Ectodermal cell (in vitro differentiated cells): ENCODE measurements at regions not wholly inside any gene's neighbourhood (a gene's known extent, or its start where the extent isn't known, plus 50 kb on each side); places are given as distances from the start of the nearest gene placed in this dataset.
"Not testable (repeated sequence)": the region's sequence is repeated elsewhere in the genome, so short reads cannot be mapped to it uniquely, and the experiment has no call there.

Experiments used
- H3K27ac ChIP-seq: 2 replicates; pipeline ENCODE4 v1.7.0; 2013; ENCODE audit warnings: mild to moderate bottlenecking, low read depth, low read length; ENCODE audit not compliant: insufficient read depth, poor library complexity, severe bottlenecking
- H3K27me3 ChIP-seq: 2 replicates; pipeline ENCODE4 v1.7.0; 2013; ENCODE audit warnings: mild to moderate bottlenecking, low read length; ENCODE audit not compliant: insufficient read depth, control insufficient read depth, poor library complexity, severe bottlenecking
- H3K36me3 ChIP-seq: one replicate; pipeline ENCODE4 v1.7.0; 2013; ENCODE audit warnings: low read length; ENCODE audit not compliant: control insufficient read depth, insufficient read depth
- H3K4me1 ChIP-seq: one replicate; pipeline ENCODE4 v1.7.0; 2013; ENCODE audit warnings: low read length; ENCODE audit not compliant: control insufficient read depth, insufficient read depth
- H3K4me3 ChIP-seq: 2 replicates; pipeline ENCODE4 v1.7.0; 2013; ENCODE audit warnings: low read depth, low read length, control low read depth; ENCODE audit not compliant: insufficient read depth
- H3K9me3 ChIP-seq: 2 replicates; pipeline ENCODE4 v1.7.0; 2013; ENCODE audit warnings: mild to moderate bottlenecking, low read length, moderate library complexity; ENCODE audit not compliant: control insufficient read depth
- WGBS, 2 experiments: methylation state at CpG; one replicate each; pipeline ENCODE4 v1.1.7; 2013; ENCODE audit warnings: missing lambda C conversion rate in 2 of 2; 5-methylcytosine and 5-hydroxymethylcytosine counted together

- H3K36me3 ChIP-seq, H3K27me3 ChIP-seq, H3K4me3 ChIP-seq, H3K9me3 ChIP-seq, H3K27ac ChIP-seq, H3K4me1 ChIP-seq: not testable (repeated sequence)
- 93 to 94% methylated on average over 3 of the region's 3 CpGs for WGBS, 2 experiments
These were observed 265.4 kb upstream of the AGAP1 start for GRCh38 chr2:235228422-235228821.

- H3K27ac ChIP-seq: no peak overlapping the region
- H3K9me3 ChIP-seq: no peaks in the 10 kb centered on the region
- no peak overlapping the region for H3K4me3 ChIP-seq
- H3K27me3 ChIP-seq: no peaks in the 10 kb centered on the region
- H3K36me3 ChIP-seq: no peaks in the 10 kb centered on the region
- WGBS, 2 experiments: 90 to 92% methylated on average over 3 of the region's 3 CpGs
- H3K4me1 ChIP-seq: no peaks in the 10 kb centered on the region
These were observed 264.6 kb upstream of the AGAP1 start for GRCh38 chr2:235229236-235229635.

GRCh38 chr2:235230821-235231601 lies 262.8 kb upstream of the AGAP1 start:
- no peaks in the 10 kb centered on the region for H3K36me3 ChIP-seq
- no peak overlapping the region for H3K4me3 ChIP-seq
- no peak overlapping the region for H3K27ac ChIP-seq
- no peaks in the 10 kb centered on the region for H3K9me3 ChIP-seq
- 92 to 96% methylated on average over 6 to 8 of the region's 8 CpGs for WGBS, 2 experiments
- H3K27me3 ChIP-seq: no peaks in the 10 kb centered on the region
- no peaks in the 10 kb centered on the region for H3K4me1 ChIP-seq

- Histone ChIP-seq H3K9me3 (no peaks in the 10 kb centered on the region), H3K27me3 (no peaks in the 10 kb centered on the region), H3K27ac (no peak overlapping the region), H3K4me3 (no peak overlapping the region), H3K4me1 (no peaks in the 10 kb centered on the region), H3K36me3 (no peaks in the 10 kb centered on the region)
- 90 to 92% methylated on average over 20 of the region's 20 CpGs for WGBS, 2 experiments
These were observed 261.1 kb upstream of the AGAP1 start for GRCh38 chr2:235232449-235233433.

- WGBS, 2 experiments: 75 to 95% methylated on average over 1 to 5 of the region's 6 CpGs
- no peak overlapping the region for H3K27ac ChIP-seq
- no peak overlapping the region for H3K4me3 ChIP-seq
- no peaks in the 10 kb centered on the region for H3K36me3 ChIP-seq
- H3K9me3 ChIP-seq: no peaks in the 10 kb centered on the region
- H3K4me1 ChIP-seq: no peaks in the 10 kb centered on the region
- no peaks in the 10 kb centered on the region for H3K27me3 ChIP-seq
These were observed 259.1 kb upstream of the AGAP1 start for GRCh38 chr2:235234736-235235135.

- H3K4me1 ChIP-seq: no peaks in the 10 kb centered on the region
- 65 to 73% methylated on average over 6 to 7 of the region's 7 CpGs for WGBS, 2 experiments
- no peak overlapping the region for H3K4me3 ChIP-seq
- no peaks in the 10 kb centered on the region for H3K27me3 ChIP-seq
- no peak overlapping the region for H3K27ac ChIP-seq
- no peaks in the 10 kb centered on the region for H3K36me3 ChIP-seq
- H3K9me3 ChIP-seq: no peaks in the 10 kb centered on the region
These were observed 257.7 kb upstream of the AGAP1 start for GRCh38 chr2:235235977-235236767.

- Histone ChIP-seq H3K9me3 (no peaks in the 10 kb centered on the region), H3K27ac (no peak overlapping the region), H3K4me3 (no peak overlapping the region), H3K36me3 (no peaks in the 10 kb centered on the region), H3K4me1 (no peaks in the 10 kb centered on the region), H3K27me3 (no peaks in the 10 kb centered on the region)
- WGBS, 2 experiments: 46 to 75% methylated on average over 2 to 3 of the region's 3 CpGs
These were observed 255.3 kb upstream of the AGAP1 start for GRCh38 chr2:235238537-235238936.

- WGBS, 2 experiments: 61 to 71% methylated on average over 4 to 5 of the region's 5 CpGs
These were observed 253.3 kb upstream of the AGAP1 start for GRCh38 chr2:235240574-235240973.

GRCh38 chr2:235244255-235245220 lies 249.3 kb upstream of the AGAP1 start:
- Histone ChIP-seq H3K4me1 (no peaks in the 10 kb centered on the region), H3K36me3 (no peaks in the 10 kb centered on the region), H3K27me3 (no peaks in the 10 kb centered on the region), H3K9me3 (no peaks in the 10 kb centered on the region), H3K4me3 (no peak overlapping the region), H3K27ac (no peak overlapping the region)
- WGBS, 2 experiments: 89 to 92% methylated on average over 8 of the region's 8 CpGs

More at GRCh38 chr2:235240574-235240973, 253.3 kb upstream of the AGAP1 start:
- no peaks in the 10 kb centered on the region for H3K36me3 ChIP-seq
- no peak overlapping the region for H3K27ac ChIP-seq
- no peak overlapping the region for H3K4me3 ChIP-seq
- no peaks in the 10 kb centered on the region for H3K9me3 ChIP-seq
- no peaks in the 10 kb centered on the region for H3K4me1 ChIP-seq
- no peaks in the 10 kb centered on the region for H3K27me3 ChIP-seq
